ENCODE measurements at regions not wholly inside any gene's neighbourhood (a gene's known extent, or its start where the extent isn't known, plus 50 kb on each side); places are given as distances from the start of the nearest gene placed in this dataset.
A peak's percentile ranks its signal among the peaks of the same experiment; 100 is the strongest.

DNA sequence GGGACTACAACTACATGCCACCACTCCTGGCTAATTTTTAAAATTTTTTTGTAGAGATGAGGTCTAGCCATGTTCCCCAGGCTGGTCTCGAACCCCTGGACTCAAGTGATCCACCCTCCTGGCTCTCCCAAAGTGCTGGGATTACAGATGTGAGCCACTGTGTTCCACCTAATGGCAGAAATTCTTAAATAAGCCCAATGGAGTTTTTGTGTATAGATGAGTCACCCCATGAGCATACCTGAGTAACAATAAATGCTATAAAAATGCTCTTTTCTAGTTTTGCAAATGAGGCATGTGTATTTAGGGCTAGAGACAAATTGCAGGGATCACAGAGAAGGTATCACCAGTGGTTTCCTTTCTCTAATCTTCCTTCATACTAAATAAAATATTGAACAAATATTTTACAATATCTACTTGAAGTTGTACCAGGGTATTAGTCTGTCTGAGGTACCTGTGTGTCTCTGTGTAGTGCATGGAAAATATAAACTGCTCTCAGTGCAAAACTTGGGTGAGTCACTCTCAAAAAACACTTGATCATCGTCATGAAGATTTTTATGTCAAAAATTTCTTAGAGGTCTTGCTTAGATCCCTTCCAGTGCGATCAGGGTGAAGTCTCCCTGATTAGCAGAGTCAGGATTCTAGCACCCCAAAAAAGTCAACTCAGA, 337.1 kb upstream of the MMADHC start:
- DNase-seq (ENCODE audit: extremely low read depth in 1 of 11, low read depth in 9 of 11, low spot score in 4 of 11): no peak

DNA sequence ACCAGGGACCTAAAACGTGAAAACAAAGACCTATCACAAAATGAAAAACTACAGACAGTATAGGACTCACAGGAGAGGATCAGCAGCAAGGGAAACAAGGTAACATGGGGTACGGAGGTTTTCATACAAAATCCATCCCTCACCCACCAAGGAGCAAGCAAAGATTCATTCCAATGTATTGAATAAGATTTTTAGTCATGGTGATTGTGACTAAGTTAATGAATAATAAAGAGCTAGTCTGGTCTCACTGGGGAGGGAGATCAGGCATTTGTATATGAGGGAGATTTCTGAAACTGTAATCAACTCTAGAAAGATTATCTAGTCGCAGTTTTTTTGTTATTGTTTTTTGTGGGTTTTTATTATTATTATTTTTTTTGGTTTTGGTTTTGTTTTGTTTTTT, 336.5 kb upstream of the MMADHC start:
- DNase-seq (ENCODE audit: extremely low read depth in 1 of 11, low read depth in 9 of 11, low spot score in 4 of 11): no peak

DNA sequence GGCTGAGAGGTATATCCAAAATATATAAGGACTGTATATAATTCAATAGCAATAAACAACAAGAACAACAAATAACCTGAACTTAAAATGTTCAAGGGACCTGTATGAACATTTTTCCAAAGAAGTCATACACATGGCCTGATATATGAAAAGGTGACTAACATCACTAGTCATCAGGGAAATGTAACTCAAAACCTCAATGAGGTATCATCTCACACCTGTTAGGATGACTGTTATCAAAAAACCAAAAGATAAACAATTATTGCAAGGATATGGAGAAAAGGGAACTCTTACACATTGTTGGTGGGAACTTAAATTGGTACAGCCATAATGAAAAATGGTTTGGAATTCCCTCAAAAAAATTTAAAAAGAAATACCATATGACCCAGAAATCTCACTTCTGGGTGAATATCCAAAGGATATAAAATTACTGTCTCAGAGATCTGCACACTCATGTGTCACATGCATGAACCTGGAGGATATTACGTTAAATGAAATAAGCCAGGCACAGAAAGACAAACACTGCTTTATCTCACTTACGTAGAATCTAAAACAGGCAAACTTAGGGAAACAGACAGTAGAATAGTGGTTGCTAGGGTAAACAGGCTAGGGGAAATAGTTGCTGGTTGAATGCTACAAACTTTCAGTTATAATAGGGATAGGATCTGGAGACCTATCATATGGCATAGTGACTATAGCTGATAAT, 334.5 kb upstream of the MMADHC start:
- no peak for DNase-seq (ENCODE audit: extremely low read depth in 1 of 11, low read depth in 9 of 11, low spot score in 4 of 11)

DNA sequence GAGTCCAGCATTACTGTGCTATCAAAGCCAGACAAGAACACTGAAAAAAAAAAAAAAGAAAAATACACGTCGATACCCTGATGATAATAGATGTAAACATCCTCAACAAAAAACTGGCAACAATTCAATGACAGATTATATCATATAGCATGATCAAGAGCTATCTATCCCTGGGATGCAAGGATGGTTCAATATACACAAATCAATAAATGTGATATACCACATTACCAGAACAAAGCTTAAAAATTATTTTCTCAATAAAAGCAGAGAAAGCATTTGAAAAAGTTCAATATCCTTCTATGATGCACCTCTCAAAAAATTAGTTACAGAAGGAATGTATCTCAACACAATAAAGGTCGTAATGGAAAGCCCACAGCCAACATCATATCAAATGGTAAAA, 332.8 kb upstream of the MMADHC start:
- no peak for DNase-seq (ENCODE audit: extremely low read depth in 1 of 11, low read depth in 9 of 11, low spot score in 4 of 11)

DNA sequence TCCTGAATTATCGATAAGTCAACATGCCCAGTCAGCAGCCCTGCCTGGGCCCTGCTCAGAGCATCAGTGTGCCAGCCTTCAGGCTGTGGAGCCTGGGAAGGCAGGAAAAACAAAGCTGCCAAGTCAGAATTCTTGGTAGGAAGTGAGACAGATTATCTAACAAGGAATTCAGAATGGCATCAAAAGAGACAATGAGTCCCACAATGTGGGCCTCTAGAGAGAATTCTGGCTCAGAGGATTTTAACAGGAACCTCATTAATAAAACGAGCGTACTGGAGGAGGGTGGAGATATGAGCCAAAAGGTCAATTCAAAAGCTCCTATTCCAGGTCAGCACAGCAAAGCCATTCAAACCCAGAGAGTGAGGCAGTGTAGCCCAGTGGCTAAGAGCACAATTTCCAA, 327.6 kb upstream of the MMADHC start:
- DNase-seq (ENCODE audit: extremely low read depth in 1 of 11, low read depth in 9 of 11, low spot score in 4 of 11): no peak

DNA sequence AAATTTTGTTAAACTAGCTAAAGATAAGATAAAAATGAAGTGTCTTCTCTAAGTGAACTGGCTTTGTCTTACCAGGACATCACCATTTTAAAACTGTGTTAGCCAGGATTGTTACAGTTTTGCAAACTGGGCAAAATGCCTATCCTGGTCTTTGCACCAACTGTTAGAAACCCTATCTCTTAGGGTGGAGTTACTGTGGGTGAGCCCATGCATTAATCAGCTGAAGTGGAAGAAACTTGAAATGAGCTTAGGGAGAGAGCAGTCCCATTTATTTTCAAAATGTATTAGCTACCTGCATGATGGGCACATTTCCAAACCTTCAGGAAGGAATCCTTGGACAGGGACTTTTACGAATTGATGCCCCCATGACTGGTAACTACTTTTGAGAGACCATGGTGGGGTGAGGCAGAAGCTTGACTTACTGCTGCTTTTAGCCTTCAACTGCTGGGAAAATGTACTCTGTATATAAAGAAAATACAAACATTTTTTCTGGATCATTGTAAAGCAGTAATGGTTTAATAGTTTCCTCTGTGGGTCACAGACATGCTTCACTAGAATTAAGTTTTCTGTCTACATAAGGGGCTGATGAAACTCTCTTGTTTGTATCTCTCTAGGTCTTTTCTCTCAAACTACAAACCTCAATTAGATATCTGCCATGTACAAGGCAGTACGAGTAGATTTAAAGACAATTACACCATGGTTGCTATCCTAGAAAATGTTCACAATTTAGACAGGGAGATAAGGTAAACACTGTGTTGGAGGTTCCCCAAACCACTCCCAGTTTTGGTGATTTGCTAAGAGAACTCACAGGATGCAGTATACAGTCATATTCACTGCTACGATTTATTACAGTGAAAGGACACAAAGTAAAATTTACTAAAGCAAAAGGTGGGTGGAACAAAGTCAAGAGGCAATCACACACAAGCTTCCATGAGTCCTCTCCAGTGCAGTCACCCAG, 321.4 kb upstream of the MMADHC start:
- DNase-seq (ENCODE audit: extremely low read depth in 1 of 11, low read depth in 9 of 11, low spot score in 4 of 11): peak in 1 of 11 donors; percentile 12

DNA sequence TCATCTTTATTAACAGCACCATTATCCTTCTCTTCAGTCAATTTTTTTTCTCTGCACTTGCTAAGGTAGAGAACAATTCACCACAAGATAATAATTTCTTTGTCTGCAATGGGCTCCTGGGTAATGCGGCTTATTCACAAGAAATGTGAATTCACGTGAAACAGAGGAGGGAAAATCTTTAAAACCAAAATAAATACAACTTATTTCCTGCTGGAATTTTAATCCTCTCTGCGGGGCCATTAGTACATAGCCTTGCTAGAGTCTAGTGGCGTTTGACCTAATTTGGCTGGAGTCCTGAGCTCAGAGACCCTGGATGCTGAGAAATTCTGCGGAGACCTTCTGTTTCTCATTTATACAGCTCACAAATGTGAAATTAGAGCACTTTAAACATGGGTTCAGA, 319.3 kb upstream of the MMADHC start:
- peak in 1 of 11 donors; percentile 12 for DNase-seq (ENCODE audit: extremely low read depth in 1 of 11, low read depth in 9 of 11, low spot score in 4 of 11)

DNA sequence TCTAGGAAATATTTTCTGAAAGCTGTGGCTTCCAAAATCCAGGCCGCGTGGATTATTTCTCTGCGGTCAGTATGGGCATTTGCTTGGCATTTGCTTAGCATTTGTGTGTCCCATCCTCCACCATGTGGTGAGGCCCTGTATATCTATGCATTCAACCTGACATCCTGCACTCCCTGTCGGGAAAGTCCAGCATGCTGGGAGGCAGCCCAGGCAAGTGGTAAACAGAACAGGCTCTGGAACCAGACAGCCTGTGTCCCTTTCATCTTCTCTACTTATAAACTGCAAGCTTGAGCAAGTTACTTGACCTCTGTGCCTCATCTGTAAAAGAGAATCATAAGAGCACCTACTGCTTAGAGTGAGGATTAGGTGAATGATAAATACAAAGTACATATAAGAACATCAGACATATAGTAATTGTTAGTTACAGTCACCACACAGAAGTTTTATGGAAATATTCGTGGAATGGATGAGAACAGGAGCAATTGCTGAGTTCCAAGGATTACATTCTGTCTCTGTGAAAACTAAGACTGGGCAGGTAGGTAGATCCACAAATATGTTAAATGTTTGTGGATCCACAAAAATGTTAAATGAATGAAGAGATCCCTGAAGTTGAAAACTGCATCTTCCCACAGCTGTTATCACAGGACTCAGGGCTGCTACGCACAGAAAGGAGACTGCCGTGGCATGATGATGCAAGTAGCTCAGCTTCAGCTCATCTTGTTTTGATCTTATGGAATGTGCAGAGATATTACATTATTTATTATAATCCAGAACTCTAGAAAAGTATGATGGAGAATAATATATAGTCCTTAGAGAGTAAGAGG, 317.0 kb upstream of the MMADHC start:
- no peak for DNase-seq (ENCODE audit: extremely low read depth in 1 of 11, low read depth in 9 of 11, low spot score in 4 of 11)

DNA sequence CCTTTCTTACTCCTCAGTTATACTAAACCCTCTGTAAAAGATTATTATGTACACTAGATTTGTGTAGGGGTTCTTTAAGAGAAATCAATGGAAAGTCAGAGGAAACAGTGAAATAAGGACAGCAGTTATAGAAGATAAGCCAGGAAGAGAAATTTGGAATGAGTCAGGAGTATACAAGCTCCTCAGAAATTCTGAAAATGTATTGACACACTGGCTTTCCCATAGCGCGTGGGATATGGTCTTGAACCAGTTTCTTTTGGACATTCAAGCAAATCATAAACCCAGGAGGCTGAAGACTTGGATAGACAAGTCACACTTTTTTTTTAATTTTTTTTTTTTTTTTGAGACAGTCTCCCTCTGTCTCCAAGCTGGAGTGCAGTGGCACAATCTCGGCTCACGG, 316.1 kb upstream of the MMADHC start:
- DNase-seq (ENCODE audit: extremely low read depth in 1 of 11, low read depth in 9 of 11, low spot score in 4 of 11): no peak

DNA sequence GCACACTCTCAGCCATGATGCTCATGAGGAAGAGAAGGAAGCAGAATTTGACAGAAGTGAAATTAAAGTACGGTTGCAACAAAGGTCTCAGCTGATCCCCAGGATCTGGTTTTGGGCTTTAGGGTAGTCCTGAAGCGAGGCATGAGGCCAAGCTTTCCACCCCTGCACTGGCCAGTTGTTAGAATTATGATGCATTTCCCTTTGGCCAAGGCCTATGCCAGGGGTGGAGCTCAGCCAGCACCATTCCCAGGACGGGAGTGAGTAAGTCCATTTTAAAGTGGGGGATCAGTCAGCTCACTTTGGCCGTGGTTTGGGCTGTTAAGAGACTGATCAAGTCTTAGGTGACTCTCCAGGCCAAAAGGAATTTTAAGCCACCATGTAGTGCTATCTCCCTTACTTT, 314.5 kb upstream of the MMADHC start:
- no peak for DNase-seq (ENCODE audit: extremely low read depth in 1 of 11, low read depth in 9 of 11, low spot score in 4 of 11)

DNA sequence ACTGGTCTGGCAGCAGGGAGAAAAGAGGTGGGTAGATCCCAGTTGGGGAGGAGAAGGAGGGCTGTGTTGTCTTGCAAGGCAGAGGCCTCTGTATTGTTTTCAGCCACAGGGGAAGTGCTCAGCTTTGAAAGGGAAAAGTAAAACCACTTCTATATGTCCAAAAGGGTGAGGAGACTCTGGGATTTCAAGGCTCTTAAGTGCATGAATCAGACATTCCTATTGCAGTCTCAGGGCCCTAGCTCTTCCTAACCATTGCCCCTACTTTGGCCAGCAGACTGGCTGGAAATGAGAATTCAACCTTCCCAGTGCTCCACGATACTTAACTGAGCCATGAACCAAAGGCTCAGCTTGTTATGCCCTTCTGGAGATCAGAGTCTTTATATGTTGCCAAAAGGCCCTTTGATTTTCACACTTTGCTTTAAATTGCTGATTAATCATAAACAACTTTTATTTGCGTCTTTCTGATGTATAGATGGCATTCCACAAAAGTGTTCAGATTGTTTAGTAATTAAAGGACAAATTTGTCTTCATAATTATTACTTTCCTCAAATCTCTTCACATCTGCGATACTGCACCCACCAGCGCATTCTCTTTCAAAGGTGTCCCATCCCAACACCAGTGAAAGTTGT, 313.8 kb upstream of the MMADHC start:
- DNase-seq (ENCODE audit: extremely low read depth in 1 of 11, low read depth in 9 of 11, low spot score in 4 of 11): no peak

DNA sequence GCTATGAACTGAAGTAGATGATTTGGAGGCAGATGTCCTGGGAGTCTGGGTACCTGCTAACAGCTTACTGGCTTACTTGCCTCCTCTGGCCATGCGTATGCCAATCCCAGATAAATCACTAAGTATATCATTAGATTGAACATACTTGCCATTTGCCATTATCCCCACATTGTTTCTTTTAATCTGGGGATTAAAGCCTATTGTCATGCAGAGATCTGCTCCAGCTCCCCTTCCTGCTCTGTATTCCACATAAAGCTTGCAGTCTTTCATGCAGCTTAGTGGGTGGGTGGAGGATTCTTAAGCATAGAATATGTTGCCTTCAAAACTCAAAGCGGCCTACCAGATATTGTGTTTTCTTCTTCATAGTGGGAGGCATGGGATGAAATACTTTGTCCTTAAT, 311.8 kb upstream of the MMADHC start:
- no peak for DNase-seq (ENCODE audit: extremely low read depth in 1 of 11, low read depth in 9 of 11, low spot score in 4 of 11)

DNA sequence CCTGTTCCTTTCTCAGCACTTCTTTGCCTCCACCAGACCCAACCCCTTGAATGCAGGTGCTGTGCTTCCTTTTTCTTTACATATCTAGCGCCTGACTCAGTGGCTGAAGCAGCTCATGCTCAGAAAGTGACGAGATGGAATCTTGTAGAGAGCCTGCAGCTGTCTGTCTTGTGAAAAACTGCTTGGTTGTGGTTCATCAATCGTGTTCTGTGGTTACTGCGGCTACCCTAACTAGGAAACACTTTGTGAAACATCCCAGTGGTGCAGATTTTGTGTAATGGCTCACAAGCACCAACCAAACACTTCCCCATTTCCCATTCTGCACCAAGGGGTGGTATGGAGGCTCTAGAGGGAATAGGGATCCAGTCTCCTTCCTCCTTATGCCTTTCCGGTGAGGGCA, 307.2 kb upstream of the MMADHC start:
- DNase-seq (ENCODE audit: extremely low read depth in 1 of 11, low read depth in 9 of 11, low spot score in 4 of 11): no peak

DNA sequence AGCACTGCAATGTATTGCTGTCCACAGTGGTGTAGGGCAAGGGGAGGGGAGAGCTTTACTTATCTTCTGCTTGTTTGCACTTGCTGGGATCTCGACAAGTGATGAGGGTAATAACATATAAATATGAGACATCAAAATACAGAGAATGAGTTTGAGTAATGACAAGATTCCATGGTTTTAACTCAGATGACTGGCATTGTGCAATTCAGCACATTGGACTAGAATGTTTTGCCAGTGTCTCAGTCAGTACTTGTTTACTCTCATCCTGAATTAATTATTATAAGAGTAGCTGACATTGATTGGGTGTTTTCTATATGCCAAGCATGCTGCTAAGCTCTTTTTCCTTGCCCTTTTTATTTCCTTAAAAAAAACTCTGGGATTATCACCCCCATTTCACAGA, 306.7 kb upstream of the MMADHC start:
- no peak for DNase-seq (ENCODE audit: extremely low read depth in 1 of 11, low read depth in 9 of 11, low spot score in 4 of 11)

DNA sequence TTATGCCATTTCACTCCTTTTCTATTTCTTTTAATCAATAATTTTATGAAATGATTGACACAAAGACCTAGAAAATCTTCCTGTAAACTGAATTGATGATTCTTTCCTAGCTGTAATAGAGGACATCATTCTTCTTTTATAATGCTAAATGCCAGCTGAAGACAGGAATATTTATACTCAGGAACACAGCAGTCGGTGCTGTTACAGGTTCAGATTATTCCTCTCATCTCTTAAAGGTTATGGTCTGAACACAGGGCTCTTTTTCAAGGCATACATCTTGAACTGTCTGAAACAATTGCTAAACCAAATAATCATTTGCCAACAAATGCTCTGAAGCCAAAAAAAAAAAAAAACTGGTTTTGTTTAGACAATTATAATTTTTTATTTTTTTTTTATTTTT, 305.0 kb upstream of the MMADHC start:
- no peak for DNase-seq (ENCODE audit: extremely low read depth in 1 of 11, low read depth in 9 of 11, low spot score in 4 of 11)

DNA sequence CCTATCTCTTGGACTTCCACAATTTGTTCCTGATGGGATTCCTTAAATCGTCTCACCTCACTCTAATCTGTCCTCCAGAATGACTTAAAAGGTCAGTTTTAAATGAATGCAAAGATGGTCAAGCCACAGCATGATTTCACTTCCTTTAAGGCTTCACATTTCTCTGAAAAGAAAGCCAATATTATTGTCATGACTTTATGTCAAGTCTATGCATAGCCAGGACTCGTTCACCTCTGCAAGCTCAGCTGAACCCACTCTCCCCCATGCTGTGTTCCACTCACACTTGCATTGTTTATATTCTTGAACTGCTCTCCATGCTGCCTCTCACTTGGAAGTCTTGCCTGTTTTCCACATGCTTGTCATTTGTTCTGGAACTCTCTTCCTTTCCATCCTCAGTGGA, 298.4 kb upstream of the MMADHC start:
- DNase-seq (ENCODE audit: extremely low read depth in 1 of 11, low read depth in 9 of 11, low spot score in 4 of 11): no peak

DNA sequence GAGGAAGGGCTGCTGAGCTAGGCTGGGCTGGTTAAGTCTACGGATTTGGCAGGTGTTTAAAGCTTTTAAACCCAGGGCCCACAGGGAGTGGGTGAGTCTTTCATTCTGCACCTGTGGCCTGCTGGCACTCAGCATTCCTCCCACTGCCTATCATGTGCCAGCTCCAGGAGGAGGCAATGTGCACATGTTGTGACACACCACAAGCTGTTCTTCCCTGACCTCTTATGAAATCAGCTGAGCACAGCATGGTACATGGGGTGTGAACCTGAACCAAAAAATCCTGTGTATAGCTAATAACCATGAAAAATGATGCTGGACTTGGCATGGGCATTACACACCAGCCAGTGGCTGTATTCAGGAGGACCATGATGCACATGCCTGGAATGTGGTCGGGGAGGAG, 297.9 kb upstream of the MMADHC start:
- no peak for DNase-seq (ENCODE audit: extremely low read depth in 1 of 11, low read depth in 9 of 11, low spot score in 4 of 11)

DNA sequence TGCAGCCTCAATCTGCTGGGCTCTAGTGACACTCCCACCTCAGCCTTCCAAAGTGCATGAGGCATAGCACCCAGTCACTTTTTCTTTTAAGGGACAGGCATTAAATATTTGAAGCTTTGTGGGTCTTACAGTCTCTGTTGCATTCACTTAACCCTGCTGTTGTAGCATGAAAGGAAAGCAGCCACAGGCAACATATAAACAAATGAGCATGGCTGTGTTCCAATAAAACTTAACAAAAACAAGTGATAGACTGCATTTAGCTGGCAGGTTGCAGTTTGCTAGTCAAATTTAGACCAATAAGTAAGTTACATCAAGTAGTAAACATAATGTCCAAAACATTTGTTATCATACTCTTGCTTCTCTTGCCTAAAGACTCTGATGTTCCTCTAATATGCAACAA, 297.3 kb upstream of the MMADHC start:
- no peak for DNase-seq (ENCODE audit: extremely low read depth in 1 of 11, low read depth in 9 of 11, low spot score in 4 of 11)

DNA sequence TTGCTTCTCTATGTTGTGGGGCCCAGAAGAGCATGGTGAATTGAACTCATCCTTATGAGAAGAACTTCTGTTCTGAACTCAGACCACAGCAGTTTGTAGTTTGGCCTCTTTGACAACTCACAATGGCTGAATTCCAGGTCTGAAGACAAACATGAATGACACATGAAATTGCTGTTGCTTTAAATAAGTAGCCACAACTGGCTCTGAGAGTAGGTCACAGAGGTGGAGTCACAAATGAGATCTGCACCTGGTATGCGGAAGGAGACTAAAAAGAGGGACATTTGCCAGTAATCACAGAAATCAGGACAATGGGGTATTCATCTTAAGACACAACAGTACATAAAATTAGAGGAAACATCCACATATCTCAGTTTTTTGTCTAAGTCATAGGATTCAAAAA, 290.3 kb upstream of the MMADHC start:
- DNase-seq (ENCODE audit: extremely low read depth in 1 of 11, low read depth in 9 of 11, low spot score in 4 of 11): no peak

Data from renal cortex interstitium (tissue), 11 donors.